ENCODE measurements at regions not wholly inside any gene's neighbourhood (a gene's known extent, or its start where the extent isn't known, plus 50 kb on each side); places are given as distances from the start of the nearest gene placed in this dataset.

GRCh38 chr17:5825717-5826330, 241.5 kb upstream of the NLRP1 start:
- TF ChIP-seq EP300 (IDR thresholded peaks at IDR 0.05) (no peak), POLR2A (IDR thresholded peaks at IDR 0.05) (no peak), CTCF (IDR thresholded peaks at IDR 0.05) (no peak)
- Histone ChIP-seq H3K4me1 (no peaks in the 10 kb centered on the region), H3K27ac (no peak overlapping the region), H3K27me3 (no peaks in the 10 kb centered on the region), H3K9me3 (peaks cover 0 to 12% (median 0%) of the 10 kb centered on the region in 4 donors), H3K36me3 (no peaks in the 10 kb centered on the region), H3K4me3 (no peak overlapping the region)
- no peak for DNase-seq (ENCODE audit: low spot score in 2 of 2)
- WGBS, 2 donors: 43 to 44% methylated on average over 11 of the region's 11 CpGs

- no peaks in the 10 kb centered on the region for H3K27me3 ChIP-seq
- 85 to 90% methylated on average over 2 of the region's 2 CpGs for WGBS, 2 donors
- no peaks in the 10 kb centered on the region for H3K36me3 ChIP-seq
Measured at GRCh38 chr17:5826384-5826783, 242.1 kb upstream of the NLRP1 start.

GRCh38 chr17:5830921-5831320, 239.3 kb upstream of the WSCD1 start:
- 57 to 59% methylated on average over 4 of the region's 4 CpGs for WGBS, 2 donors

More at GRCh38 chr17:5826384-5826783, 242.1 kb upstream of the NLRP1 start:
- Histone ChIP-seq H3K27ac (no peak overlapping the region), H3K4me1 (no peaks in the 10 kb centered on the region), H3K9me3 (peaks cover 0 to 12% (median 0%) of the 10 kb centered on the region in 4 donors), H3K4me3 (no peak overlapping the region)
- no peak for DNase-seq (ENCODE audit: low spot score in 2 of 2)
- no peak for TF ChIP-seq CTCF (IDR thresholded peaks at IDR 0.05)
- TF ChIP-seq POLR2A (IDR thresholded peaks at IDR 0.05): no peak
- TF ChIP-seq EP300 (IDR thresholded peaks at IDR 0.05): no peak

GRCh38 chr17:5832886-5833285, 237.3 kb upstream of the WSCD1 start:
- 8 to 16% methylated on average over 1 of the region's 1 CpG for WGBS, 2 donors
- Histone ChIP-seq H3K27ac (no peak overlapping the region), H3K36me3 (no peaks in the 10 kb centered on the region), H3K4me3 (no peak overlapping the region), H3K27me3 (no peaks in the 10 kb centered on the region), H3K4me1 (no peaks in the 10 kb centered on the region), H3K9me3 (no peaks in the 10 kb centered on the region)
- TF ChIP-seq POLR2A (IDR thresholded peaks at IDR 0.05) (no peak), EP300 (IDR thresholded peaks at IDR 0.05) (no peak), CTCF (IDR thresholded peaks at IDR 0.05) (no peak)
- no peak for DNase-seq (ENCODE audit: low spot score in 2 of 2)

More at GRCh38 chr17:5830921-5831320, 239.3 kb upstream of the WSCD1 start:
- TF ChIP-seq CTCF (IDR thresholded peaks at IDR 0.05): no peak
- no peak for TF ChIP-seq POLR2A (IDR thresholded peaks at IDR 0.05)
- TF ChIP-seq EP300 (IDR thresholded peaks at IDR 0.05): no peak
- no peak for DNase-seq (ENCODE audit: low spot score in 2 of 2)
- Histone ChIP-seq H3K4me1 (no peaks in the 10 kb centered on the region), H3K27me3 (no peaks in the 10 kb centered on the region), H3K36me3 (no peaks in the 10 kb centered on the region), H3K9me3 (peaks cover 0 to 12% (median 0%) of the 10 kb centered on the region in 4 donors), H3K27ac (no peak overlapping the region), H3K4me3 (no peak overlapping the region)

GRCh38 chr17:5837055-5837491, 233.1 kb upstream of the WSCD1 start:
- H3K36me3 ChIP-seq: no peaks in the 10 kb centered on the region
- no peak overlapping the region for H3K27ac ChIP-seq
- no peak overlapping the region for H3K4me3 ChIP-seq
- no peaks in the 10 kb centered on the region for H3K4me1 ChIP-seq
- no peak for DNase-seq (ENCODE audit: low spot score in 2 of 2)
- no peaks in the 10 kb centered on the region for H3K27me3 ChIP-seq
- TF ChIP-seq POLR2A (IDR thresholded peaks at IDR 0.05): no peak
- TF ChIP-seq CTCF (IDR thresholded peaks at IDR 0.05): no peak
- no peak for TF ChIP-seq EP300 (IDR thresholded peaks at IDR 0.05)
- H3K9me3 ChIP-seq: no peaks in the 10 kb centered on the region
- WGBS, 2 donors: 85 to 91% methylated on average over 4 of the region's 4 CpGs

All from tibial nerve (tissue), 4 donors.